IMR-90 (cell line): ENCODE measurements at regions not wholly inside any gene's neighbourhood (a gene's known extent, or its start where the extent isn't known, plus 50 kb on each side); places are given as distances from the start of the nearest gene placed in this dataset.

ENCODE experiments used
- ATAC-seq: fragments of 200-7000 bp; cut with Tn5 transposase; 2 replicates; pipeline ENCODE4 v1.9.1; 2020; ENCODE audit warnings: low read depth, mild to moderate bottlenecking, moderate library complexity
- BruUV-seq: library from RNA; stranded (reverse); fragments of 400-500 nt; replicated peaks from 2 replicates; lab custom pipeline; 2021; lab: Mats Ljungman, UMichigan
- CTCF ChIA-PET: fragments of 300-600 bp; formaldehyde crosslinking; extraction: SDS; loops from one replicate; lab custom pipeline; 2021; ENCODE audit warnings: antibody characterized with exemption; lab: Yijun Ruan, JAX
- POLR2A ChIA-PET: fragments of 300-600 bp; sonication (Branson Sonifier 250); formaldehyde crosslinking; loops from one replicate; lab custom pipeline; 2022; ENCODE audit warnings: antibody characterized with exemption; ENCODE audit not compliant: unreplicated experiment; lab: Charles Lee
- DNase-seq: peaks from one replicate; pipeline ENCODE4 v3.0.0; 2013
- H2AFZ ChIP-seq: replicated peaks from 2 replicates; pipeline ENCODE3; 2013; ENCODE audit warnings: low read length, mild to moderate bottlenecking; ENCODE audit not compliant: poor library complexity
- H2AK5ac ChIP-seq: 2 replicates; pipeline ENCODE4 v1.6.1; 2013; ENCODE audit warnings: low read depth, low read length, inconsistent platforms
- H2AK9ac ChIP-seq: replicated peaks from 2 replicates; pipeline ENCODE3; 2013; ENCODE audit warnings: mild to moderate bottlenecking, low read depth, low read length, moderate library complexity; ENCODE audit not compliant: poor library complexity
- H2BK120ac ChIP-seq: 2 replicates; pipeline ENCODE4 v1.6.1; 2013; ENCODE audit warnings: low read depth, low read length, inconsistent platforms
- H2BK15ac ChIP-seq: 3 replicates; pipeline ENCODE4 v1.6.1; 2013; ENCODE audit warnings: low read depth, low read length, inconsistent platforms
- H2BK20ac ChIP-seq: 2 replicates; pipeline ENCODE4 v1.6.1; 2013; ENCODE audit warnings: low read depth, mild to moderate bottlenecking, inconsistent platforms, low read length, moderate library complexity
- H2BK5ac ChIP-seq: 2 replicates; pipeline ENCODE4 v1.6.1; 2013; ENCODE audit warnings: mild to moderate bottlenecking, low read depth, low read length, inconsistent platforms; ENCODE audit not compliant: poor library complexity, severe bottlenecking
- H3K14ac ChIP-seq: replicated peaks from 2 replicates; pipeline ENCODE4 v1.6.1; 2013; ENCODE audit warnings: low read depth, low read length, inconsistent platforms
- H3K18ac ChIP-seq: 2 replicates; pipeline ENCODE4 v1.6.1; 2013; ENCODE audit warnings: low read depth, low read length, control low read depth
- H3K23ac ChIP-seq: 2 replicates; pipeline ENCODE4 v1.6.1; 2013; ENCODE audit warnings: low read depth, low read length, inconsistent platforms
- H3K27ac ChIP-seq: 2 replicates; pipeline ENCODE4 v1.5.1; 2013; ENCODE audit warnings: mild to moderate bottlenecking, control low read depth, low read length; ENCODE audit not compliant: insufficient read depth
- H3K27me3 ChIP-seq: 2 replicates; pipeline ENCODE4 v1.6.1; 2013; ENCODE audit warnings: low read length; ENCODE audit not compliant: control insufficient read depth, insufficient read depth
- H3K36me3 ChIP-seq: 2 replicates; pipeline ENCODE4 v1.6.1; 2013; ENCODE audit warnings: low read length, mixed read lengths; ENCODE audit not compliant: control insufficient read depth, insufficient read depth
- H3K4ac ChIP-seq: 2 replicates; pipeline ENCODE4 v1.6.1; 2013; ENCODE audit warnings: low read depth, low read length, inconsistent platforms
- H3K4me1 ChIP-seq: 2 replicates; pipeline ENCODE4 v1.6.1; 2013; ENCODE audit warnings: low read length, mixed read lengths; ENCODE audit not compliant: control insufficient read depth, insufficient read depth
- H3K4me2 ChIP-seq: 2 replicates; pipeline ENCODE4 v1.6.1; 2013; ENCODE audit warnings: low read depth, mild to moderate bottlenecking, control low read depth, low read length, moderate library complexity
- H3K4me3 ChIP-seq: 2 replicates; pipeline ENCODE4 v1.5.1; 2013; ENCODE audit warnings: low read depth, mild to moderate bottlenecking, control low read depth, low read length, moderate library complexity; ENCODE audit not compliant: insufficient read depth
- H3K56ac ChIP-seq: 2 replicates; pipeline ENCODE4 v1.6.1; 2013; ENCODE audit warnings: low read length, inconsistent platforms; ENCODE audit not compliant: insufficient read depth; ENCODE audit errors: extremely low read depth
- H3K79me1 ChIP-seq, 2 experiments: 2 replicates each; pipeline ENCODE4 v1.6.1; 2013; ENCODE audit warnings: low read length in 2 of 2, inconsistent platforms in 1 of 2, low read depth in 1 of 2
- H3K9ac ChIP-seq: 2 replicates; pipeline ENCODE4 v1.6.1; 2013; ENCODE audit warnings: low read depth, low read length, control low read depth
- H3K9me1 ChIP-seq: 2 replicates; pipeline ENCODE4 v1.6.1; 2013; ENCODE audit warnings: low read length, inconsistent platforms; ENCODE audit not compliant: insufficient read depth
- H3K9me3 ChIP-seq: 2 replicates; pipeline ENCODE4 v1.6.1; 2013; ENCODE audit warnings: low read length; ENCODE audit not compliant: control insufficient read depth, insufficient read depth
- H4K20me1 ChIP-seq: 2 replicates; pipeline ENCODE4 v1.6.1; 2013; ENCODE audit warnings: low read length, inconsistent platforms; ENCODE audit not compliant: insufficient read depth
- H4K5ac ChIP-seq: 2 replicates; pipeline ENCODE4 v1.6.1; 2013; ENCODE audit warnings: mild to moderate bottlenecking, low read depth, low read length, control low read depth
- H4K8ac ChIP-seq, 2 experiments: 2 replicates each; pipeline ENCODE4 v1.6.1; 2013; ENCODE audit warnings: low read depth in 2 of 2, low read length in 2 of 2, control low read depth in 1 of 2, inconsistent platforms in 1 of 2
- H4K91ac ChIP-seq: 2 replicates; pipeline ENCODE4 v1.6.1; 2013; ENCODE audit warnings: low read depth, low read length, inconsistent platforms; ENCODE audit not compliant: insufficient read depth
- BHLHE40 ChIP-seq: fragments of 150-350 bp; IDR thresholded peaks from 2 replicates; pipeline ENCODE4 v1.6.1; 2016; ENCODE audit warnings: mild to moderate bottlenecking, low read depth, low read length
- CEBPB ChIP-seq: IDR thresholded peaks from 2 replicates; pipeline ENCODE4 v1.6.1; 2012; ENCODE audit warnings: low read depth, low read length, improper control_type of control experiment
- CHD1 ChIP-seq: IDR thresholded peaks from 2 replicates; pipeline ENCODE4 v1.6.1; 2012; ENCODE audit warnings: low read depth, low read length, improper control_type of control experiment
- CTCF ChIP-seq: conservative IDR thresholded peaks from 2 replicates; pipeline ENCODE4 v1.5.1; 2012; ENCODE audit warnings: mild to moderate bottlenecking, low read depth, low read length, improper control_type of control experiment
- ELK1 ChIP-seq: fragments of 150-350 bp; IDR thresholded peaks from 2 replicates; pipeline ENCODE4 v1.6.1; 2016; ENCODE audit warnings: low read depth, mild to moderate bottlenecking, low read length, moderate library complexity, borderline replicate concordance
- FOS ChIP-seq: fragments of 150-350 bp; IDR thresholded peaks from 2 replicates; pipeline ENCODE4 v1.6.1; 2016; ENCODE audit warnings: low read depth, low read length
- MAFK ChIP-seq: IDR thresholded peaks from 2 replicates; pipeline ENCODE4 v1.6.1; 2012; ENCODE audit warnings: low read depth, low read length, improper control_type of control experiment
- MAZ ChIP-seq: IDR thresholded peaks from 2 replicates; pipeline ENCODE4 v1.6.1; 2012; ENCODE audit warnings: low read depth, mild to moderate bottlenecking, low read length, improper control_type of control experiment, moderate library complexity, borderline replicate concordance
- MXI1 ChIP-seq: IDR thresholded peaks from 2 replicates; pipeline ENCODE4 v1.6.1; 2012; ENCODE audit warnings: low read depth, mild to moderate bottlenecking, low read length, moderate library complexity, borderline replicate concordance
- NFE2L2 ChIP-seq: fragments of 150-350 bp; IDR thresholded peaks from 2 replicates; pipeline ENCODE4 v1.6.1; 2016; ENCODE audit warnings: low read depth, mild to moderate bottlenecking, low read length
- POLR2A ChIP-seq: IDR thresholded peaks from 2 replicates; pipeline ENCODE4 v1.6.1; 2012; ENCODE audit warnings: mild to moderate bottlenecking, low read depth, low read length
- RAD21 ChIP-seq: IDR thresholded peaks from 2 replicates; pipeline ENCODE4 v1.6.1; 2012; ENCODE audit warnings: low read length, improper control_type of control experiment
- RCOR1 ChIP-seq: IDR thresholded peaks from 2 replicates; pipeline ENCODE4 v1.6.1; 2012; ENCODE audit warnings: mild to moderate bottlenecking, low read length, improper control_type of control experiment; ENCODE audit not compliant: insufficient replicate concordance
- RFX5 ChIP-seq: IDR thresholded peaks from 2 replicates; pipeline ENCODE4 v1.8.0; 2012; ENCODE audit warnings: low read depth, mild to moderate bottlenecking, low read length, moderate library complexity
- SMC3 ChIP-seq: fragments of 150-350 bp; IDR thresholded peaks from 2 replicates; pipeline ENCODE4 v1.6.1; 2016; ENCODE audit warnings: low read depth, mild to moderate bottlenecking, antibody characterized with exemption, low read length, moderate library complexity
- USF2 ChIP-seq: fragments of 150-350 bp; IDR thresholded peaks from 2 replicates; pipeline ENCODE4 v1.6.1; 2017; ENCODE audit warnings: mild to moderate bottlenecking, antibody characterized with exemption, low read length, low read depth
- WGBS, 2 experiments: methylation state at CpG; one replicate each; pipeline versions ENCODE4 v1.1.5 to v1.1.7; 2013; ENCODE audit warnings: missing lambda C conversion rate in 2 of 2; ENCODE audit not compliant: insufficient read length in 1 of 2; ENCODE audit errors: extremely low coverage in 2 of 2; 5-methylcytosine and 5-hydroxymethylcytosine counted together
- dilution Hi-C: fragments of 300-500 bp; cut with HindIII; formaldehyde crosslinking; loops from one replicate; pipeline ENCODE4 v1.14.3; 2018; ENCODE audit warnings: low sequenced_read_pairs; ENCODE audit not compliant: unreplicated experiment
- in situ Hi-C: fragments of 300-500 bp; cut with MboI; formaldehyde crosslinking; loops from 3 replicates; pipeline ENCODE4 v1.14.3; 2019; ENCODE audit warnings: low sequenced_read_pairs, inconsistent platforms, mixed read lengths
- intact Hi-C: fragments of 100-400 bp; cut with micrococcal nuclease; formaldehyde crosslinking; loops from 2 replicates; pipeline ENCODE4 v1.10.0; 2022

GRCh38 chr13:111554539-111555267 lies 234.3 kb downstream of the TEX29 start:
- ChIA-PET POLR2A (no interaction called here), CTCF (no interaction called here)
- Histone ChIP-seq H2BK5ac (no peak overlapping the region), H4K91ac (no peak overlapping the region), H3K4ac (no peak overlapping the region), H2AFZ (no peak overlapping the region), H3K27me3 (no peaks in the 10 kb centered on the region), H2AK5ac (no peak overlapping the region), H3K9ac (no peak overlapping the region), H3K18ac (no peak overlapping the region), H3K23ac (no peak overlapping the region), H3K79me1 (no peaks in the 10 kb centered on the region), H2BK15ac (no peak overlapping the region), H3K27ac (no peak overlapping the region), H4K5ac (no peak overlapping the region), H3K56ac (no peak overlapping the region), H4K20me1 (no peaks in the 10 kb centered on the region), H3K14ac (no peak overlapping the region), H4K8ac (no peak overlapping the region), H3K9me1 (no peaks in the 10 kb centered on the region), H3K36me3 (no peaks in the 10 kb centered on the region), H2BK20ac (no peak overlapping the region), H2AK9ac (no peak overlapping the region), H3K9me3 (peaks cover 40% of the 10 kb centered on the region), H3K4me1 (no peaks in the 10 kb centered on the region), H2BK120ac (no peak overlapping the region), H3K4me3 (no peak overlapping the region), H3K4me2 (no peak overlapping the region)
- ATAC-seq (no peak), DNase-seq (no peak)
- intact Hi-C loops (no loop called here), dilution Hi-C loops (no loop called here), in situ Hi-C loops (no loop called here)
- BruUV-seq, result no TSS peak
- WGBS, 2 experiments, result 33% methylated on average over 3 of the region's 16 CpGs; no CpG with 5 or more reads in 1 of the 2 experiments
- TF ChIP-seq MAFK (no peak), CEBPB (no peak), MAZ (no peak), SMC3 (no peak), USF2 (no peak), CHD1 (no peak), CTCF (no peak), POLR2A (no peak), ELK1 (no peak), MXI1 (no peak), NFE2L2 (no peak), RFX5 (no peak), FOS (no peak), RCOR1 (no peak), RAD21 (no peak), BHLHE40 (no peak)
